ENCODE measurements at regions not wholly inside any gene's neighbourhood (a gene's known extent, or its start where the extent isn't known, plus 50 kb on each side); places are given as distances from the start of the nearest gene placed in this dataset.

DNA sequence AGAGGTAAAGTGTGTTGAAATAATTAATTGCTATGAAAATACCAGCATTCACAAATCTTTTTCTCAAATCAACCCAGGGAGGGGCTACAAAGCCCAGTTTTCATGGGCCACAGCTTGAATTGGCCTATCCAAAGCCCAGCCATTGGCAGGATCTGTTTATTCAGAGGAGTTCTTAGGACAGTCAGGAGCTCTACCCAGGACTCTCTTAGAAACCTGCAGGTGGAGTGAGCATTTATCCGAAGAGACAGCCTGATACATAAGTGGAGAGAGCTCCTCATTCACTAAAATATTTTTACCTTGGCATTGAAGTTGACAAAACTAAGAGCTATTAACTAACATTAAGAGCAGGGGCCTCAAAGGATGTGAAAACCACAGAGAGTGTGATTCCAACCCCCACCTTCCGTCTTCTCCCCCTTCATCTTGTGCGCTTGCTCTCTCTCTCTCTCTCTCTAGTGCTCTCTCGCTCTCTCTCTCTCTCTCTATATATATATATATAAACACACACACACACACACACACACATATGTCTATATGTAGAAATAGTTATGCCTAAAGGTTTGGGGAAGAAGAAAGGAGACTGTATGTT, 315.5 kb downstream of the SNAPC1 start:
- H3K27ac ChIP-seq (ENCODE audit: insufficient read depth, low read depth, low read length, poor library complexity, severe bottlenecking), result no peak overlapping the region
- no peaks in the 10 kb centered on the region for H3K4me1 ChIP-seq (ENCODE audit: control insufficient read depth, insufficient read depth, low read length)
- H3K4me3 ChIP-seq (ENCODE audit: insufficient read depth, low read depth, low read length), result no peak overlapping the region
- no peaks in the 10 kb centered on the region for H3K9me3 ChIP-seq (ENCODE audit: control insufficient read depth, low read length)
- no peaks in the 10 kb centered on the region for H3K36me3 ChIP-seq (ENCODE audit: control insufficient read depth, insufficient read depth, low read length)
- WGBS, 2 experiments, result 80 to 93% methylated on average over 3 to 4 of the region's 4 CpGs
- no peaks in the 10 kb centered on the region for H3K27me3 ChIP-seq (ENCODE audit: control insufficient read depth, insufficient read depth, low read length, poor library complexity, severe bottlenecking)

DNA sequence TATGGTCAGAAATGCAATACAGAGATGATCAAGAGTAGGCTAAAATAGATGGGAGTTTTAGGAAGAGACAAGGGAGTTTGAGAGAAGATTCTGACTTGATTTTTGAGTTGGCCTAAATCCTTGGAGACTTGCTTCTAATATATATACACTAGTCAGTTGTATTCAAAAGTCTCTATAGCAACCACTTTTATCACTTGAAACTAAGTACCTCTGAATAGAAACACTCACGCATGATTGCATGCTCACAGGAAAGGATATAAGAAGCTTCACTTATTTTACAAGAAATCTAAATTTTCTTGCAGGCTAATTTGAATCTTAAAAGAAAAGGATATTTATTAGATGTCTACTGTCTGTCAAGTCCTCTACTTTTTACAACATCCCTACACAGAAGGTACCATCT, 316.8 kb downstream of the SNAPC1 start:
- Histone ChIP-seq H3K27me3 (ENCODE audit: control insufficient read depth, insufficient read depth, low read length, poor library complexity, severe bottlenecking) (no peaks in the 10 kb centered on the region), H3K27ac (ENCODE audit: insufficient read depth, low read depth, low read length, poor library complexity, severe bottlenecking) (no peak overlapping the region), H3K36me3 (ENCODE audit: control insufficient read depth, insufficient read depth, low read length) (no peaks in the 10 kb centered on the region), H3K4me1 (ENCODE audit: control insufficient read depth, insufficient read depth, low read length) (no peaks in the 10 kb centered on the region), H3K4me3 (ENCODE audit: insufficient read depth, low read depth, low read length) (no peak overlapping the region), H3K9me3 (ENCODE audit: control insufficient read depth, low read length) (no peaks in the 10 kb centered on the region)
- WGBS, 2 experiments, result 91% methylated on average over 1 of the region's 1 CpG; no CpG with 5 or more reads in 1 of the 2 experiments

DNA sequence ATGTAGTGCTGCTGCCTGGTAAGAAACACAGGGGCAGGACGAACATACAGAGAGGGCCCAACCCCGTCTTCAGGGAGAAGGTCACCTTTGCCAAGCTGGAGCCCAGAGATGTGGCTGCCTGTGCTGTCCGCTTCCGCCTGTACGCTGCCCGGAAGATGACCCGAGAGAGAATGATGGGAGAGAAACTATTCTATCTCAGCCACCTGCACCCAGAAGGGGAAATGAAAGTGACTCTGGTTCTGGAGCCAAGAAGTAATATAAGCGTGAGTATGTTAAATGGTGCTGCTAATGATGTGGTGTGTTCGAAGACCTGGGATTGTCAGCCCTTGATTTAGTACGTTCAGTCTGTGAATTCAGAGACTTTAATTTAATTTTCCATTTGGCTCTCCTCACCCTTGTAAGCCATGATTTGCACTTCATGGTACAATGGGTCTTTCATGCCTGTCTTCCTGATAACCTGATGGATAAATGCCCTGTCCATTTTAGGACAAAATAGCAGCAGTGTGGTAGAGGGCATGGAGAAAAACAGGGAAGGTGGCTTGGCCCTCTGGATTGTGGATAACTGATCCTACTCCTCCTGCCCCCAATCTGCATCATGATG, 318.9 kb downstream of the SNAPC1 start:
- H3K4me1 ChIP-seq (ENCODE audit: control insufficient read depth, insufficient read depth, low read length), result no peaks in the 10 kb centered on the region
- no peaks in the 10 kb centered on the region for H3K9me3 ChIP-seq (ENCODE audit: control insufficient read depth, low read length)
- no peak overlapping the region for H3K4me3 ChIP-seq (ENCODE audit: insufficient read depth, low read depth, low read length)
- H3K27ac ChIP-seq (ENCODE audit: insufficient read depth, low read depth, low read length, poor library complexity, severe bottlenecking), result no peak overlapping the region
- WGBS, 2 experiments, result 97% methylated on average over 10 of the region's 10 CpGs
- no peaks in the 10 kb centered on the region for H3K27me3 ChIP-seq (ENCODE audit: control insufficient read depth, insufficient read depth, low read length, poor library complexity, severe bottlenecking)
- H3K36me3 ChIP-seq (ENCODE audit: control insufficient read depth, insufficient read depth, low read length), result no peaks in the 10 kb centered on the region

DNA sequence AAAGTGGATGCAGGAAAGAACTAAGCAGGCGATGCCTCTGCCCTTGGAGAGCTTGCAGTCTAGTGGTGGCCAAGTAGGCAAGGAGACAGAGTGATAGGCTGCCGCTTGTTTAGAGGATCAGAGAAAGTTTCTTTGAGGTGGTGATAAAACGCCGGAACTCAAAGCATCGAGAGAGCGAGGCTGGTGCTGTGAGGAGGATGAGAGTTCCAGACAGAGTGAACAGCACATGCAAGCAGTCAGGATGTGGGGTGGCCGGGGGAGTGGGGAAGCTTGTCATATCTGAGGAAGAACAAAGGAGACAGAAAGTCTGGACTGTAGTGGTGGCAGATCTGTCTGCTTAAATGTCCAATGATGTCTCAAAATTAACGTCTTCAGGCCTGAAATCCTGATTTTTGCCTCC, 319.7 kb downstream of the SNAPC1 start:
- no peaks in the 10 kb centered on the region for H3K27me3 ChIP-seq (ENCODE audit: control insufficient read depth, insufficient read depth, low read length, poor library complexity, severe bottlenecking)
- H3K27ac ChIP-seq (ENCODE audit: insufficient read depth, low read depth, low read length, poor library complexity, severe bottlenecking), result no peak overlapping the region
- no peak overlapping the region for H3K4me3 ChIP-seq (ENCODE audit: insufficient read depth, low read depth, low read length)
- H3K36me3 ChIP-seq (ENCODE audit: control insufficient read depth, insufficient read depth, low read length), result no peaks in the 10 kb centered on the region
- WGBS, 2 experiments, result 93 to 94% methylated on average over 8 of the region's 8 CpGs
- H3K4me1 ChIP-seq (ENCODE audit: control insufficient read depth, insufficient read depth, low read length), result no peaks in the 10 kb centered on the region
- no peaks in the 10 kb centered on the region for H3K9me3 ChIP-seq (ENCODE audit: control insufficient read depth, low read length)

DNA sequence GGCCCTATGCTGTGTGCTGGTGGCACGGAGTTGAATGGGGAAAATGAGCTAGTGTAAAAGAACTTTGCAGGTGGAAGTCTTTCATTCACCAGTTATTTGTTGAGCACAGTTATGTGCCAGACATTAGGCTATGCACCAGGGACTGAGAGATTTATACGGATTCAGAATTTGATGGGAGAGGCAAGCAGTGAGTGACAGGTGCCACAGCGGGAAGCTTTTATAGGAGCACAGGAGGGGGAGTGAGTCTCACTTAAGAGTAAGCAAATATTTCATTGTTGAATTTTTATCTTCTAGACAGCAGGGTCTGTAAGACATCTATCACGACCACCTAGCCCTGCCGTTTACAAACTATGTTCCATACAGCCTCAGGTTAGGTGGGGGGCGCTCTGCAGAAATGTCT, 320.6 kb downstream of the SNAPC1 start:
- H3K36me3 ChIP-seq (ENCODE audit: control insufficient read depth, insufficient read depth, low read length), result no peaks in the 10 kb centered on the region
- 76 to 92% methylated on average over 5 to 6 of the region's 6 CpGs for WGBS, 2 experiments
- no peaks in the 10 kb centered on the region for H3K27me3 ChIP-seq (ENCODE audit: control insufficient read depth, insufficient read depth, low read length, poor library complexity, severe bottlenecking)
- H3K4me1 ChIP-seq (ENCODE audit: control insufficient read depth, insufficient read depth, low read length), result no peaks in the 10 kb centered on the region
- no peaks in the 10 kb centered on the region for H3K9me3 ChIP-seq (ENCODE audit: control insufficient read depth, low read length)
- H3K27ac ChIP-seq (ENCODE audit: insufficient read depth, low read depth, low read length, poor library complexity, severe bottlenecking), result no peak overlapping the region
- no peak overlapping the region for H3K4me3 ChIP-seq (ENCODE audit: insufficient read depth, low read depth, low read length)

DNA sequence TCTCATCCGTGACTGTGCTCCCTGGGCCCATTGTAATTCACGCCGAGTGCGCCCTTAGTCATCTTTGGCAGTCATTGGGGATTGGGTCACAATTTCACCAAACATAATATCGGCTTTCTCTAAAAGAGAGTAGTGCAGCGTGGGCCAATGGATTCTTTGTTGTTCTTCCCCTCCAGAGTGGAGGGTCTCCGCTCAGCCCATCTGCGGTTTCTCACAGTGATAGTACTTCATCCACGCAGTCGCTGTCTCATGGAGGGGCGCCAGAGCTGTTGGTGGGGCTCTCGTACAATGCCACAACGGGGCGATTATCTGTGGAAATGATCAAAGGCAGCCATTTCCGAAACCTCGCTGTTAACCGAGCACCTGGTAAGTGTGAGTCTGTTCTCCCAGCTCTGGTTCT, 321.8 kb downstream of the SNAPC1 start:
- H3K27ac ChIP-seq (ENCODE audit: insufficient read depth, low read depth, low read length, poor library complexity, severe bottlenecking), result no peak overlapping the region
- no peaks in the 10 kb centered on the region for H3K27me3 ChIP-seq (ENCODE audit: control insufficient read depth, insufficient read depth, low read length, poor library complexity, severe bottlenecking)
- 90% methylated on average over 17 of the region's 17 CpGs for WGBS, 2 experiments
- H3K36me3 ChIP-seq (ENCODE audit: control insufficient read depth, insufficient read depth, low read length), result no peaks in the 10 kb centered on the region
- H3K4me3 ChIP-seq (ENCODE audit: insufficient read depth, low read depth, low read length), result no peak overlapping the region
- no peaks in the 10 kb centered on the region for H3K9me3 ChIP-seq (ENCODE audit: control insufficient read depth, low read length)
- no peaks in the 10 kb centered on the region for H3K4me1 ChIP-seq (ENCODE audit: control insufficient read depth, insufficient read depth, low read length)

DNA sequence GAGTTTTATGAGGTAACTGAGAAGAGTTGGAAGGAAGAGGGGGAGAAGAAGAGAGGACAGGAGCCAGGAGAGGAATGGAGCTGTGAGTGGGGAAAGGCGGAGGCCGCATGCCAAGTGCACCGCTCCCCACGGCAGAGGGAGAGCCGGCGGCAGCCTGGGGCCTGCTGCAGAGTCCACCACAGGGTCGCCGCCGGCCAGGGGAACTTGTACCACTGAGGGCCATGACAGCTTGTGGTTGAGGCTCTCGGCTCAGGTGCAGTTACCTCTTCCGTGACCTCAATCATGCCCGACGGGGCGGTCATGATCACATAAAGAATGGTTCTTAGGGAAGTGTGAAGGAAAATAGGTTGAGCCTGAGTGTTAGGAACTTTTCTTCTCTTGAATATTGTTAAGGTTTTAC, 325.0 kb downstream of the SNAPC1 start:
- H3K4me3 ChIP-seq (ENCODE audit: insufficient read depth, low read depth, low read length), result no peak overlapping the region
- H3K4me1 ChIP-seq (ENCODE audit: control insufficient read depth, insufficient read depth, low read length), result no peaks in the 10 kb centered on the region
- no peak overlapping the region for H3K27ac ChIP-seq (ENCODE audit: insufficient read depth, low read depth, low read length, poor library complexity, severe bottlenecking)
- no peaks in the 10 kb centered on the region for H3K27me3 ChIP-seq (ENCODE audit: control insufficient read depth, insufficient read depth, low read length, poor library complexity, severe bottlenecking)
- 94 to 95% methylated on average over 14 of the region's 14 CpGs for WGBS, 2 experiments
- H3K36me3 ChIP-seq (ENCODE audit: control insufficient read depth, insufficient read depth, low read length), result no peaks in the 10 kb centered on the region
- H3K9me3 ChIP-seq (ENCODE audit: control insufficient read depth, low read length), result no peaks in the 10 kb centered on the region

DNA sequence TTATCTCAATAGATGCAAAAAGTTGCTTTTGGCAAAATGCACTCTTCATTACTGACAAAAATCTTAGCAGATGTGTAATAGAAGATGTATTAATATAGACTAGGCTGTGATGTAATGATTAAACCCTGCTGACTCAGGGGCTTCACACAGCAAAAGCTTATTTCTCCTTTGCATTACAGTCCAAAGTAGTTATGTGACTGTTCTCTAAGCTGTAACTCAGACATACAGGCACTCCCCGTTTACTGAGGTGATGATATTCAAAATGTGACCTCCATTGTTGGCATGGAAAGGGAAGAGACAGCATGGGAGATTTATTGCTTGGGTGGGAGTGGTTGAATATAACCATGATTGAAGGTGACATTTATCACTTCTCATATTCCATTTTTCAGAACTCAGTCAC, 331.5 kb downstream of the SNAPC1 start:
- Histone ChIP-seq H3K36me3 (ENCODE audit: control insufficient read depth, insufficient read depth, low read length) (no peaks in the 10 kb centered on the region), H3K27ac (ENCODE audit: insufficient read depth, low read depth, low read length, poor library complexity, severe bottlenecking) (no peak overlapping the region), H3K4me1 (ENCODE audit: control insufficient read depth, insufficient read depth, low read length) (no peaks in the 10 kb centered on the region), H3K27me3 (ENCODE audit: control insufficient read depth, insufficient read depth, low read length, poor library complexity, severe bottlenecking) (no peaks in the 10 kb centered on the region), H3K9me3 (ENCODE audit: control insufficient read depth, low read length) (no peaks in the 10 kb centered on the region), H3K4me3 (ENCODE audit: insufficient read depth, low read depth, low read length) (no peak overlapping the region)
- WGBS, 2 experiments, result 77 to 86% methylated on average over 1 of the region's 1 CpG

DNA sequence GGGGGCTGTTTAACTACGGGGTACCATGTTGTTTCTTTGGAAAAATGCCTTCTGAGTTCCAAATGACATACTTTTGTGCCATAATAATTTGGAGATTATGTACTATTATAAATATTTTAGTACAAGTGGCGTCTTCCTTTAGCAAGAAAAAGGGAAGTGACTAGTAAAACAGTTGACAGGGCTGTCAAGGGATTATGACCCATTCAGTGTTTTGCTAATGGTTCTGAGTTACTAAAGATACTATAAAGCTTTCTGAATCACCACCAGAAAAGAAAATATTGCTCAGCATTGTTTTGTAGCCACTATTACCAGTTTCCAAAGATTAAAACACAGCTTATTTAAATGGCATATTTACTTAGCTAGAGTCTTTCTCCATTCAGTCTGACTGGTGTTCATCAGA, 334.9 kb downstream of the SNAPC1 start:
- 92 to 100% methylated on average over 2 of the region's 2 CpGs for WGBS, 2 experiments
- H3K27ac ChIP-seq (ENCODE audit: insufficient read depth, low read depth, low read length, poor library complexity, severe bottlenecking), result no peak overlapping the region
- no peaks in the 10 kb centered on the region for H3K9me3 ChIP-seq (ENCODE audit: control insufficient read depth, low read length)
- H3K27me3 ChIP-seq (ENCODE audit: control insufficient read depth, insufficient read depth, low read length, poor library complexity, severe bottlenecking), result no peaks in the 10 kb centered on the region
- H3K36me3 ChIP-seq (ENCODE audit: control insufficient read depth, insufficient read depth, low read length), result no peaks in the 10 kb centered on the region
- H3K4me3 ChIP-seq (ENCODE audit: insufficient read depth, low read depth, low read length), result no peak overlapping the region
- no peaks in the 10 kb centered on the region for H3K4me1 ChIP-seq (ENCODE audit: control insufficient read depth, insufficient read depth, low read length)

DNA sequence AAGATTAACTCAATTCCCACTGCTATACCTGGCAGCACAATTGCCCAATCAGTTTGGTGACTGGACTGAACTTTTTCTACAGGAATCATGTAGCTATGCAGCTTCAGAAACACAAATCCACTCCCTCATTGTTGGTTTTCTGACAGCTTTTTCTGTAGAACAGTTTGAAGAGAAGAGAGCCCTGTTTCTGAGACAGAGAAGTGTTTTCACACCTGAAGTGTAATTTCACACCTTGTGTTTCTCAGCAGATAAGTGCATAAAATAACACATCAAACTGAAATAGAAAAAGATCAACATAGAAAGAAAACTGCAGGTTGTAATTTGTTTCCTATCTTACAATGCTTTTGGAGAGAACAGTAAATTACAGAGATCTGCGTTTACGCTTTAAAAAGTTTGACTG, 335.6 kb downstream of the SNAPC1 start:
- no peak overlapping the region for H3K4me3 ChIP-seq (ENCODE audit: insufficient read depth, low read depth, low read length)
- H3K36me3 ChIP-seq (ENCODE audit: control insufficient read depth, insufficient read depth, low read length), result no peaks in the 10 kb centered on the region
- H3K9me3 ChIP-seq (ENCODE audit: control insufficient read depth, low read length), result no peaks in the 10 kb centered on the region
- H3K27me3 ChIP-seq (ENCODE audit: control insufficient read depth, insufficient read depth, low read length, poor library complexity, severe bottlenecking), result no peaks in the 10 kb centered on the region
- H3K4me1 ChIP-seq (ENCODE audit: control insufficient read depth, insufficient read depth, low read length), result no peaks in the 10 kb centered on the region
- 94 to 95% methylated on average over 2 of the region's 2 CpGs for WGBS, 2 experiments
- no peak overlapping the region for H3K27ac ChIP-seq (ENCODE audit: insufficient read depth, low read depth, low read length, poor library complexity, severe bottlenecking)

DNA sequence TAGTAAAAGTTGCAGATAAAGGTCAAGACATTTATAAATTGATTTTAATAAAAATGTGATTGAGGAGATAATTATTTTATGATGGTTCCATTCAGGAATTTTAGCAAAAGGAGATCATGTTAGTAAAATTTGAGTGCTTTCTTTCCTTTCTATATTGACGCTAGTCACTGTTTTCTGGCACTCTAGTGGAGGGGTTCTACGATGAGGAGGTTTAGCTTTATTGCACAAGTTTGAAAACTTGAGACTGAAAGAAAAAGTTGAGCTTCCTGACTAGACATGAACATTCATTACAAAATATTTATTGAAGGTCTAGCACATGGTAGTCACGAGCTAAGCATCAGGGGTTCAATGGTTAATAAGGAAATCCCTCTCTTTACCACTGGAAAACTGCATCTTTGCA, 336.1 kb downstream of the SNAPC1 start:
- Histone ChIP-seq H3K27ac (ENCODE audit: insufficient read depth, low read depth, low read length, poor library complexity, severe bottlenecking) (no peak overlapping the region), H3K27me3 (ENCODE audit: control insufficient read depth, insufficient read depth, low read length, poor library complexity, severe bottlenecking) (no peaks in the 10 kb centered on the region), H3K36me3 (ENCODE audit: control insufficient read depth, insufficient read depth, low read length) (no peaks in the 10 kb centered on the region), H3K4me1 (ENCODE audit: control insufficient read depth, insufficient read depth, low read length) (no peaks in the 10 kb centered on the region), H3K9me3 (ENCODE audit: control insufficient read depth, low read length) (no peaks in the 10 kb centered on the region), H3K4me3 (ENCODE audit: insufficient read depth, low read depth, low read length) (no peak overlapping the region)
- WGBS, 2 experiments, result 83 to 92% methylated on average over 2 to 3 of the region's 3 CpGs

Data from ectodermal cell (in vitro differentiated cells).